WTC11 (cell line): ENCODE measurements at regions not wholly inside any gene's neighbourhood (a gene's known extent, or its start where the extent isn't known, plus 50 kb on each side); places are given as distances from the start of the nearest gene placed in this dataset.

ENCODE experiments used
- ATAC-seq: fragments of 200-7000 bp; cut with Tn5 transposase; 2 replicates; pipeline ENCODE4 v1.10.0; 2021; ENCODE audit warnings: mild to moderate bottlenecking, moderate library complexity
- CTCF ChIA-PET: fragments of 300-600 bp; sonication (Branson Sonifier 250); formaldehyde crosslinking; loops from one replicate; lab custom pipeline; 2021; ENCODE audit warnings: antibody characterized with exemption; lab: Charles Lee
- POLR2A ChIA-PET: fragments of 350-600 bp; sonication (Branson Sonifier 250); formaldehyde crosslinking; loops from one replicate; lab custom pipeline; 2021; ENCODE audit warnings: antibody characterized with exemption; lab: Charles Lee
- DNase-seq: peaks from one replicate; pipeline ENCODE4 v3.0.0; 2021; ENCODE audit warnings: low spot score
- H3K27ac Mint-ChIP-seq: 2 replicates; pipeline ENCODE4 v1.8.0; 2021; ENCODE audit warnings: mixed read lengths
- H3K27me3 Mint-ChIP-seq: 2 replicates; pipeline ENCODE4 v1.8.0; 2021; ENCODE audit warnings: low read depth, mild to moderate bottlenecking, moderate library complexity, mixed read lengths
- H3K36me3 Mint-ChIP-seq: 2 replicates; pipeline ENCODE4 v1.8.0; 2021; ENCODE audit warnings: mixed read lengths
- H3K4me1 Mint-ChIP-seq: 2 replicates; pipeline ENCODE4 v1.8.0; 2022; ENCODE audit warnings: mixed read lengths
- H3K4me3 Mint-ChIP-seq: 2 replicates; pipeline ENCODE4 v1.8.0; 2021; ENCODE audit warnings: mild to moderate bottlenecking, moderate library complexity, mixed read lengths
- H3K9me3 Mint-ChIP-seq: 2 replicates; pipeline ENCODE4 v1.8.0; 2021; ENCODE audit warnings: mixed read lengths
- ELF4 ChIP-seq: sonication (generic); formaldehyde crosslinking; IDR thresholded peaks from 2 replicates; pipeline ENCODE4 v1.8.1; 2022; ENCODE audit warnings: low read depth, mild to moderate bottlenecking, moderate library complexity, missing genetic modification reagents
- GRHL2 ChIP-seq: fragments of 250-450 bp; sonication (Bioruptor Pico); IDR thresholded peaks from 2 replicates; pipeline ENCODE4 v1.8.0; 2022; ENCODE audit warnings: mild to moderate bottlenecking, moderate library complexity; ENCODE audit not compliant: insufficient replicate concordance, severe bottlenecking
- JUN ChIP-seq: sonication (generic); formaldehyde crosslinking; IDR thresholded peaks from 2 replicates; pipeline ENCODE4 v1.8.0; 2023; ENCODE audit warnings: mild to moderate bottlenecking, missing genetic modification reagents
- MXD4 ChIP-seq: fragments of 250-450 bp; sonication (Bioruptor Pico); IDR thresholded peaks from 2 replicates; pipeline ENCODE4 v1.8.0; 2021; ENCODE audit warnings: mild to moderate bottlenecking, moderate library complexity, borderline replicate concordance
- NR2C2 ChIP-seq: sonication (generic); formaldehyde crosslinking; IDR thresholded peaks from 2 replicates; pipeline ENCODE4 v1.8.0; 2022; ENCODE audit warnings: mild to moderate bottlenecking, missing genetic modification reagents
- OVOL2 ChIP-seq: fragments of 250-450 bp; sonication (Bioruptor Pico); IDR thresholded peaks from 2 replicates; pipeline ENCODE4 v1.9.0; 2021; ENCODE audit warnings: mild to moderate bottlenecking, borderline replicate concordance
- RELA ChIP-seq: sonication (generic); formaldehyde crosslinking; IDR thresholded peaks from 2 replicates; pipeline ENCODE4 v1.8.1; 2022; ENCODE audit warnings: missing genetic modification reagents, mild to moderate bottlenecking, borderline replicate concordance
- RORB ChIP-seq: fragments of 250-450 bp; sonication (Bioruptor Pico); IDR thresholded peaks from 2 replicates; pipeline ENCODE4 v1.9.0; 2021; ENCODE audit warnings: mild to moderate bottlenecking
- SMAD4 ChIP-seq: sonication (generic); formaldehyde crosslinking; IDR thresholded peaks from 2 replicates; pipeline ENCODE4 v1.8.0; 2022; ENCODE audit warnings: mild to moderate bottlenecking, missing genetic modification reagents
- ZNF138 ChIP-seq: sonication (generic); formaldehyde crosslinking; conservative IDR thresholded peaks from 2 replicates; pipeline ENCODE4 v1.8.1; 2022; ENCODE audit warnings: mild to moderate bottlenecking, moderate library complexity, missing genetic modification reagents
- ZNF396 ChIP-seq: fragments of 250-450 bp; sonication (Bioruptor Pico); IDR thresholded peaks from 2 replicates; pipeline ENCODE4 v1.8.0; 2021; ENCODE audit warnings: mild to moderate bottlenecking, moderate library complexity, borderline replicate concordance
- ZNF671 ChIP-seq: fragments of 250-450 bp; sonication (Bioruptor Pico); IDR thresholded peaks from 2 replicates; pipeline ENCODE4 v1.8.0; 2021; ENCODE audit warnings: mild to moderate bottlenecking
- TF ChIP-seq, protein P1 (sequence below): sonication (generic); formaldehyde crosslinking; conservative IDR thresholded peaks from 2 replicates; pipeline ENCODE4 v1.8.1; 2023; ENCODE audit warnings: mild to moderate bottlenecking, low read depth, missing genetic modification reagents, moderate library complexity
- TF ChIP-seq, protein P2 (sequence below): fragments of 250-450 bp; sonication (Bioruptor Pico); IDR thresholded peaks from 2 replicates; pipeline ENCODE4 v2.1.2; 2022; ENCODE audit warnings: mild to moderate bottlenecking, moderate library complexity
- TF ChIP-seq, protein P3 (sequence below): fragments of 250-450 bp; sonication (Bioruptor Pico); IDR thresholded peaks from 2 replicates; pipeline ENCODE4 v1.9.0; 2021; ENCODE audit warnings: mild to moderate bottlenecking, borderline replicate concordance
- TF ChIP-seq, protein P4 (sequence below): fragments of 250-450 bp; sonication (Bioruptor Pico); IDR thresholded peaks from 2 replicates; pipeline ENCODE4 v1.8.0; 2021; ENCODE audit warnings: mild to moderate bottlenecking
- TF ChIP-seq, protein P5 (sequence below): sonication (generic); formaldehyde crosslinking; IDR thresholded peaks from 2 replicates; pipeline ENCODE4 v1.8.0; 2023; ENCODE audit warnings: mild to moderate bottlenecking, missing genetic modification reagents
- TF ChIP-seq, protein P6 (sequence below): sonication (generic); formaldehyde crosslinking; IDR thresholded peaks from 2 replicates; pipeline ENCODE4 v1.8.1; 2022; ENCODE audit warnings: missing genetic modification reagents, borderline replicate concordance

DNA sequence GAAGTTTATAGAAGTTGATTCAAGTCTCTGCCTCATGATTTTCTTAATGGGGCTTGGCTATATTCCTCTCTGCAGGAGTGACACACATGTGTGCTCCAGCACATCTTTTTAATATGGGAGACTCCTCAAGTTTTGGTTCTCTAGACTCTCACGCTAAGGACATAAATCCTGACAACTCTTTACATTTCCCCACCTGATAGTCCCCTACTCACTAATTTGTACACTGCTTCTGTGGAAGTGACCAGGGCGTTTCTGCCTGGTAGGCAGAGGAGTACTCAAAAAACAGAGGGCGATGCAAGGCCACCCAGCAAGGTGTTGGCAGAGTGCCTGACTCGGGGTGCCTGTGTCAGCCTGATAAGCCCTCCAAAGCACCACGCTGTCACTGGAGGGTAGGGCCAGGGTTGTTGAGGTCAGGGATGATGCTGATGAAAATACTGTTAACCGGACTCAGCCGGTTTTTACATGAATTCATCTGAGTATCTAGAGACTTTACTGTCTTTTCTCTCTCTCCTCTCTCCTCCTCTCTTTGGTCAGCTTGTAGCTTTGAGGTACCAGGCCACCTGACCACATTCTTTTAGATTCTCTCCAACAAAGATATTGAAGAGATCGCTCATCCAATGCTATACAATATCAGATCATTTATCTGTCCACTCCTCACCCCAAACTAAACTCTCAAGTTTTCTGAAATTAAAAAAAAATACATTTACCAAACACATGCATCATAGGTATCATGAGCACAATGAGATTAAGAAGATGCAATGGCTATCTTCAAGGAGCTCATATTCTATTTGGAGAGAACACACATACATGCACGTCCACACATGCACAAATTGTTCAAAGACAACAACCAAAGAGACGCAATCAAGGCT lies 205.2 kb downstream of the PIK3R1 start:
- POLR2A ChIA-PET, result no interaction called here
- H3K4me1 Mint-ChIP-seq, result peaks cover 13% of the 10 kb centered on the region
- CTCF ChIA-PET, result no interaction called here

DNA sequence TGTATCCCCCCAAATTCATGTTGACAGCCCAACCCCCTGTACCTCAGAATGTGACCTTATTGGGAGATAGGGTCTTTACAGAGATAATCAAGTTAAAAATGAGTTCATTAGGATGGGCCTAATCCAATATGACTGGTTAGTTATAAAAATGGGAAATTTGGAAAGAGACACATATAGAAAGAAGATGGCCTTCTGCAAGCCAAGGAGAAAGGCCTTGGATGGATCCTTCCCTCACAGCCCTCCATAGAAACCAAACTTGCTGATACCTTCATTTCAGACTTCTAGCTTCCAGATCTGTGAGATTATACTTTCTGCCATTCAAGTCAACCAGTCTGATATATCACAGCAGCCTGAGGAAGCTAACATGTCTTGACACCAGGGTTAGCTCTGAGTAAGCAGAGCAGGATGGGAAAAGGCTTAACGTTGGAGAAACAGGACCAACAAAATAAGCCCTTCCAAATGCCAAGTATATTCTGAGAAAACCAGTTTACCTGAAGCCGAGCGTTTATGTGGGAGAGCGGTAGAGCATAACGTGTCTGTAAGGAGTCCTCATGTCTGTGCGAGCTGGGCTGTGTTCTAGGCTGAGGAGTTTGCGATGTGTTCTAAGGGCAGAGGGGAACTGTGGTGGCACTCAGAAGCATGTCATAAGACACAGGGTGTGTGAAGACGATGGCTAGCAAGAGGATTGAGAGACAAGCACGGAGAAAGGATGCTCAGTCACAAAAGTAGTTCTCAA lies 206.1 kb downstream of the PIK3R1 start:
- Mint-ChIP-seq H3K4me3 (no peak overlapping the region), H3K9me3 (peaks cover 5% of the 10 kb centered on the region; the same call in 1 of the 2 replicates), H3K4me1 (peaks cover 13% of the 10 kb centered on the region), H3K36me3 (no peaks in the 10 kb centered on the region), H3K27me3 (no peaks in the 10 kb centered on the region), H3K27ac (no peak overlapping the region)
- ATAC-seq (no peak), DNase-seq (no peak)
- ChIA-PET CTCF (no interaction called here), POLR2A (no interaction called here)
- no peak for TF ChIP-seq SMAD4 (CRISPR knock-in tag)
- TF ChIP-seq, protein P1, sequence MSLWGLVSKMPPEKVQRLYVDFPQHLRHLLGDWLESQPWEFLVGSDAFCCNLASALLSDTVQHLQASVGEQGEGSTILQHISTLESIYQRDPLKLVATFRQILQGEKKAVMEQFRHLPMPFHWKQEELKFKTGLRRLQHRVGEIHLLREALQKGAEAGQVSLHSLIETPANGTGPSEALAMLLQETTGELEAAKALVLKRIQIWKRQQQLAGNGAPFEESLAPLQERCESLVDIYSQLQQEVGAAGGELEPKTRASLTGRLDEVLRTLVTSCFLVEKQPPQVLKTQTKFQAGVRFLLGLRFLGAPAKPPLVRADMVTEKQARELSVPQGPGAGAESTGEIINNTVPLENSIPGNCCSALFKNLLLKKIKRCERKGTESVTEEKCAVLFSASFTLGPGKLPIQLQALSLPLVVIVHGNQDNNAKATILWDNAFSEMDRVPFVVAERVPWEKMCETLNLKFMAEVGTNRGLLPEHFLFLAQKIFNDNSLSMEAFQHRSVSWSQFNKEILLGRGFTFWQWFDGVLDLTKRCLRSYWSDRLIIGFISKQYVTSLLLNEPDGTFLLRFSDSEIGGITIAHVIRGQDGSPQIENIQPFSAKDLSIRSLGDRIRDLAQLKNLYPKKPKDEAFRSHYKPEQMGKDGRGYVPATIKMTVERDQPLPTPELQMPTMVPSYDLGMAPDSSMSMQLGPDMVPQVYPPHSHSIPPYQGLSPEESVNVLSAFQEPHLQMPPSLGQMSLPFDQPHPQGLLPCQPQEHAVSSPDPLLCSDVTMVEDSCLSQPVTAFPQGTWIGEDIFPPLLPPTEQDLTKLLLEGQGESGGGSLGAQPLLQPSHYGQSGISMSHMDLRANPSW (CRISPR knock-in tag), result no peak
- TF ChIP-seq, protein P2, sequence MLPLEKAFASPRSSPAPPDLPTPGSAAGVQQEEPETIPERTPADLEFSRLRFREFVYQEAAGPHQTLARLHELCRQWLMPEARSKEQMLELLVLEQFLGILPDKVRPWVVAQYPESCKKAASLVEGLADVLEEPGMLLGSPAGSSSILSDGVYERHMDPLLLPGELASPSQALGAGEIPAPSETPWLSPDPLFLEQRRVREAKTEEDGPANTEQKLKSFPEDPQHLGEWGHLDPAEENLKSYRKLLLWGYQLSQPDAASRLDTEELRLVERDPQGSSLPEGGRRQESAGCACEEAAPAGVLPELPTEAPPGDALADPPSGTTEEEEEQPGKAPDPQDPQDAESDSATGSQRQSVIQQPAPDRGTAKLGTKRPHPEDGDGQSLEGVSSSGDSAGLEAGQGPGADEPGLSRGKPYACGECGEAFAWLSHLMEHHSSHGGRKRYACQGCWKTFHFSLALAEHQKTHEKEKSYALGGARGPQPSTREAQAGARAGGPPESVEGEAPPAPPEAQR (CRISPR knock-in tag), result no peak
- TF ChIP-seq OVOL2 (CRISPR knock-in tag), result no peak
- TF ChIP-seq RORB (CRISPR knock-in tag), result no peak
- no peak for TF ChIP-seq NR2C2 (CRISPR knock-in tag)
- TF ChIP-seq, protein P3, sequence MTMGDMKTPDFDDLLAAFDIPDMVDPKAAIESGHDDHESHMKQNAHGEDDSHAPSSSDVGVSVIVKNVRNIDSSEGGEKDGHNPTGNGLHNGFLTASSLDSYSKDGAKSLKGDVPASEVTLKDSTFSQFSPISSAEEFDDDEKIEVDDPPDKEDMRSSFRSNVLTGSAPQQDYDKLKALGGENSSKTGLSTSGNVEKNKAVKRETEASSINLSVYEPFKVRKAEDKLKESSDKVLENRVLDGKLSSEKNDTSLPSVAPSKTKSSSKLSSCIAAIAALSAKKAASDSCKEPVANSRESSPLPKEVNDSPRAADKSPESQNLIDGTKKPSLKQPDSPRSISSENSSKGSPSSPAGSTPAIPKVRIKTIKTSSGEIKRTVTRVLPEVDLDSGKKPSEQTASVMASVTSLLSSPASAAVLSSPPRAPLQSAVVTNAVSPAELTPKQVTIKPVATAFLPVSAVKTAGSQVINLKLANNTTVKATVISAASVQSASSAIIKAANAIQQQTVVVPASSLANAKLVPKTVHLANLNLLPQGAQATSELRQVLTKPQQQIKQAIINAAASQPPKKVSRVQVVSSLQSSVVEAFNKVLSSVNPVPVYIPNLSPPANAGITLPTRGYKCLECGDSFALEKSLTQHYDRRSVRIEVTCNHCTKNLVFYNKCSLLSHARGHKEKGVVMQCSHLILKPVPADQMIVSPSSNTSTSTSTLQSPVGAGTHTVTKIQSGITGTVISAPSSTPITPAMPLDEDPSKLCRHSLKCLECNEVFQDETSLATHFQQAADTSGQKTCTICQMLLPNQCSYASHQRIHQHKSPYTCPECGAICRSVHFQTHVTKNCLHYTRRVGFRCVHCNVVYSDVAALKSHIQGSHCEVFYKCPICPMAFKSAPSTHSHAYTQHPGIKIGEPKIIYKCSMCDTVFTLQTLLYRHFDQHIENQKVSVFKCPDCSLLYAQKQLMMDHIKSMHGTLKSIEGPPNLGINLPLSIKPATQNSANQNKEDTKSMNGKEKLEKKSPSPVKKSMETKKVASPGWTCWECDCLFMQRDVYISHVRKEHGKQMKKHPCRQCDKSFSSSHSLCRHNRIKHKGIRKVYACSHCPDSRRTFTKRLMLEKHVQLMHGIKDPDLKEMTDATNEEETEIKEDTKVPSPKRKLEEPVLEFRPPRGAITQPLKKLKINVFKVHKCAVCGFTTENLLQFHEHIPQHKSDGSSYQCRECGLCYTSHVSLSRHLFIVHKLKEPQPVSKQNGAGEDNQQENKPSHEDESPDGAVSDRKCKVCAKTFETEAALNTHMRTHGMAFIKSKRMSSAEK, result no peak
- TF ChIP-seq GRHL2 (CRISPR knock-in tag), result no peak
- TF ChIP-seq, protein P4, sequence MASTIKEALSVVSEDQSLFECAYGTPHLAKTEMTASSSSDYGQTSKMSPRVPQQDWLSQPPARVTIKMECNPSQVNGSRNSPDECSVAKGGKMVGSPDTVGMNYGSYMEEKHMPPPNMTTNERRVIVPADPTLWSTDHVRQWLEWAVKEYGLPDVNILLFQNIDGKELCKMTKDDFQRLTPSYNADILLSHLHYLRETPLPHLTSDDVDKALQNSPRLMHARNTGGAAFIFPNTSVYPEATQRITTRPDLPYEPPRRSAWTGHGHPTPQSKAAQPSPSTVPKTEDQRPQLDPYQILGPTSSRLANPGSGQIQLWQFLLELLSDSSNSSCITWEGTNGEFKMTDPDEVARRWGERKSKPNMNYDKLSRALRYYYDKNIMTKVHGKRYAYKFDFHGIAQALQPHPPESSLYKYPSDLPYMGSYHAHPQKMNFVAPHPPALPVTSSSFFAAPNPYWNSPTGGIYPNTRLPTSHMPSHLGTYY (CRISPR knock-in tag), result no peak
- TF ChIP-seq ELF4 (CRISPR knock-in tag), result no peak
- no peak for TF ChIP-seq ZNF671
- TF ChIP-seq, protein P5, sequence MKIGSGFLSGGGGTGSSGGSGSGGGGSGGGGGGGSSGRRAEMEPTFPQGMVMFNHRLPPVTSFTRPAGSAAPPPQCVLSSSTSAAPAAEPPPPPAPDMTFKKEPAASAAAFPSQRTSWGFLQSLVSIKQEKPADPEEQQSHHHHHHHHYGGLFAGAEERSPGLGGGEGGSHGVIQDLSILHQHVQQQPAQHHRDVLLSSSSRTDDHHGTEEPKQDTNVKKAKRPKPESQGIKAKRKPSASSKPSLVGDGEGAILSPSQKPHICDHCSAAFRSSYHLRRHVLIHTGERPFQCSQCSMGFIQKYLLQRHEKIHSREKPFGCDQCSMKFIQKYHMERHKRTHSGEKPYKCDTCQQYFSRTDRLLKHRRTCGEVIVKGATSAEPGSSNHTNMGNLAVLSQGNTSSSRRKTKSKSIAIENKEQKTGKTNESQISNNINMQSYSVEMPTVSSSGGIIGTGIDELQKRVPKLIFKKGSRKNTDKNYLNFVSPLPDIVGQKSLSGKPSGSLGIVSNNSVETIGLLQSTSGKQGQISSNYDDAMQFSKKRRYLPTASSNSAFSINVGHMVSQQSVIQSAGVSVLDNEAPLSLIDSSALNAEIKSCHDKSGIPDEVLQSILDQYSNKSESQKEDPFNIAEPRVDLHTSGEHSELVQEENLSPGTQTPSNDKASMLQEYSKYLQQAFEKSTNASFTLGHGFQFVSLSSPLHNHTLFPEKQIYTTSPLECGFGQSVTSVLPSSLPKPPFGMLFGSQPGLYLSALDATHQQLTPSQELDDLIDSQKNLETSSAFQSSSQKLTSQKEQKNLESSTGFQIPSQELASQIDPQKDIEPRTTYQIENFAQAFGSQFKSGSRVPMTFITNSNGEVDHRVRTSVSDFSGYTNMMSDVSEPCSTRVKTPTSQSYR, result no peak
- TF ChIP-seq RELA (CRISPR knock-in tag), result no peak
- no peak for TF ChIP-seq ZNF396 (CRISPR knock-in tag)
- no peak for TF ChIP-seq JUN

More for the DNA sequence above, 205.2 kb downstream of the PIK3R1 start:
- Mint-ChIP-seq H3K27me3 (no peaks in the 10 kb centered on the region), H3K9me3 (peaks cover 5% of the 10 kb centered on the region; the same call in 1 of the 2 replicates), H3K36me3 (no peaks in the 10 kb centered on the region), H3K27ac (no peak overlapping the region), H3K4me3 (no peak overlapping the region)
- TF ChIP-seq ZNF671 (no peak), ZNF138 (CRISPR knock-in tag) (no peak), MXD4 (no peak)
- TF ChIP-seq, protein P6, sequence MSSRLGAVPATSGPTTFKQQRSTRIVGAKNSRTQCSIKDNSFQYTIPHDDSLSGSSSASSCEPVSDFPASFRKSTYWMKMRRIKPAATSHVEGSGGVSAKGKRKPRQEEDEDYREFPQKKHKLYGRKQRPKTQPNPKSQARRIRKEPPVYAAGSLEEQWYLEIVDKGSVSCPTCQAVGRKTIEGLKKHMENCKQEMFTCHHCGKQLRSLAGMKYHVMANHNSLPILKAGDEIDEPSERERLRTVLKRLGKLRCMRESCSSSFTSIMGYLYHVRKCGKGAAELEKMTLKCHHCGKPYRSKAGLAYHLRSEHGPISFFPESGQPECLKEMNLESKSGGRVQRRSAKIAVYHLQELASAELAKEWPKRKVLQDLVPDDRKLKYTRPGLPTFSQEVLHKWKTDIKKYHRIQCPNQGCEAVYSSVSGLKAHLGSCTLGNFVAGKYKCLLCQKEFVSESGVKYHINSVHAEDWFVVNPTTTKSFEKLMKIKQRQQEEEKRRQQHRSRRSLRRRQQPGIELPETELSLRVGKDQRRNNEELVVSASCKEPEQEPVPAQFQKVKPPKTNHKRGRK, result no peak
- DNase-seq, result no peak
- no peak for ATAC-seq
